ENCODE measurements at regions not wholly inside any gene's neighbourhood (a gene's known extent, or its start where the extent isn't known, plus 50 kb on each side); places are given as distances from the start of the nearest gene placed in this dataset.
"Not testable (repeated sequence)": the region's sequence is repeated elsewhere in the genome, so short reads cannot be mapped to it uniquely, and the experiment has no call there.

- peak in 1 of 2 experiments; percentile 19 for DNase-seq
Measured at GRCh38 chr2:220753486-220753885, 818.6 kb downstream of the EPHA4 start.

GRCh38 chr2:220756653-220757052 is 815.5 kb downstream of the EPHA4 start:
- no peak for DNase-seq

GRCh38 chr2:220758376-220758775 is 813.7 kb downstream of the EPHA4 start:
- not testable (repeated sequence) for DNase-seq

- no peak for DNase-seq
Measured at GRCh38 chr2:220764171-220764570, 807.9 kb downstream of the EPHA4 start.

- peak in 1 of 2 experiments; percentile 7 for DNase-seq
Measured at GRCh38 chr2:220767591-220768255, 804.4 kb downstream of the EPHA4 start.

GRCh38 chr2:220775856-220776488 is 796.1 kb downstream of the EPHA4 start:
- no peak for DNase-seq

- DNase-seq = not testable (repeated sequence)
Measured at GRCh38 chr2:220779076-220779475, 793.0 kb downstream of the EPHA4 start.

- no peak for DNase-seq
Measured at GRCh38 chr2:220779511-220779910, 792.6 kb downstream of the EPHA4 start.

GRCh38 chr2:220779931-220780330 is 792.2 kb downstream of the EPHA4 start:
- peak in 1 of 2 experiments; percentile 3 for DNase-seq

GRCh38 chr2:220781622-220782241 is 790.4 kb downstream of the EPHA4 start:
- no peak for DNase-seq

GRCh38 chr2:220782609-220783113 is 789.4 kb downstream of the EPHA4 start:
- no peak for DNase-seq

GRCh38 chr2:220783671-220784070 is 788.4 kb downstream of the EPHA4 start:
- no peak for DNase-seq

GRCh38 chr2:220785178-220785577 is 786.9 kb downstream of the EPHA4 start:
- no peak for DNase-seq

GRCh38 chr2:220786216-220786615 is 785.9 kb downstream of the EPHA4 start:
- no peak for DNase-seq

GRCh38 chr2:220787251-220787650 is 784.9 kb downstream of the EPHA4 start:
- DNase-seq = no peak

- no peak for DNase-seq
Measured at GRCh38 chr2:220789961-220790360, 782.1 kb downstream of the EPHA4 start.

- no peak for DNase-seq
Measured at GRCh38 chr2:220795705-220796104, 776.4 kb downstream of the EPHA4 start.

- no peak for DNase-seq
Measured at GRCh38 chr2:220811115-220811514, 761.0 kb downstream of the EPHA4 start.

GRCh38 chr2:220811952-220812570 is 760.0 kb downstream of the EPHA4 start:
- no peak for DNase-seq

GRCh38 chr2:220814441-220814840 is 757.7 kb downstream of the EPHA4 start:
- DNase-seq = no peak

- DNase-seq = no peak
Measured at GRCh38 chr2:220815698-220816097, 756.4 kb downstream of the EPHA4 start.

- no peak for DNase-seq
Measured at GRCh38 chr2:220821683-220822082, 750.4 kb downstream of the EPHA4 start.

- not testable (repeated sequence) for DNase-seq
Measured at GRCh38 chr2:220823590-220823989, 748.5 kb downstream of the EPHA4 start.

All from NCI-H446 (cell line).